GM18511 (cell line): ENCODE measurements at regions not wholly inside any gene's neighbourhood (a gene's known extent, or its start where the extent isn't known, plus 50 kb on each side); places are given as distances from the start of the nearest gene placed in this dataset.

Experiments used
- ATAC-seq: cut with Tn5 transposase; IDR thresholded peaks from one replicate; pipeline ENCODE4 v1.9.1; 2021; ENCODE audit warnings: mild to moderate bottlenecking, moderate library complexity; ENCODE audit not compliant: unreplicated experiment

DNA sequence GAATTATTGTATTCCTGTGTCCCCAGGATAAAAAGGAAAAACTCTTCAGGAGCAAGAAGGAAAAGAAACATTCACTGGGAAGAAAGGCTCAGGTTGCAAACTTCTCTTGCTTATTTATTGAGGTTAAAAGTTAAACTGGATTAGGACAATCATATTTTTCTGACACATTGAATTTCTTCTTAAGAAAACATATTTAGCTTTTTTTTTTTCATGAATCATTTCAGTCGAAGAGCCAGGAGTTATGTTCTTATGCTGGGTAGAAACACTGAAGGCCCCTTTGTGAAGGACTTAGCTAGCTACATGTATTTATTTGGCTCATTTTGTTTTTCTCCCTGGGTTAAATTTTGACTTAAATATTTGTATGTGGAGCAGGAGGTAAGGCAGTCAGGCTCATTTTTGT lies 434.0 kb downstream of the KLF5 start:
- no peak for ATAC-seq

DNA sequence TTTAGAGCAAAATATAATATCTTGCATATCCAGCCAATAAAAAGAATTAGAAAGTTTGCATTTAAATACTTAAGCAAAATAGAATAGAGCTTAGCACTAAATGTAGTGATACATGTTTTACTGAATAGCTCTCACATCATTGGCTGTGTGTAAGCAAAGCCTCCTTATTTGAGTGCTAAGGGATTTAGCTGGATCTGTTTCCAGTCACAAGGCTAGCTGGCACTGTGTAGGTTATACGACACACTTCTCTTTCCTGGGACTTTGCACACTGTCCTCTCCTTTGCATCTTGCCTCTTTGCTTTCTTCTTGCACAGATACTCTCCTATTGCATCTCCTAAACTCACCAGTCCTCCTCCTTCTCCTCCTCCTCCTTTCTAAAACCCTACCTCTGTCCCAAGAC lies 423.8 kb downstream of the KLF5 start:
- ATAC-seq = no peak

DNA sequence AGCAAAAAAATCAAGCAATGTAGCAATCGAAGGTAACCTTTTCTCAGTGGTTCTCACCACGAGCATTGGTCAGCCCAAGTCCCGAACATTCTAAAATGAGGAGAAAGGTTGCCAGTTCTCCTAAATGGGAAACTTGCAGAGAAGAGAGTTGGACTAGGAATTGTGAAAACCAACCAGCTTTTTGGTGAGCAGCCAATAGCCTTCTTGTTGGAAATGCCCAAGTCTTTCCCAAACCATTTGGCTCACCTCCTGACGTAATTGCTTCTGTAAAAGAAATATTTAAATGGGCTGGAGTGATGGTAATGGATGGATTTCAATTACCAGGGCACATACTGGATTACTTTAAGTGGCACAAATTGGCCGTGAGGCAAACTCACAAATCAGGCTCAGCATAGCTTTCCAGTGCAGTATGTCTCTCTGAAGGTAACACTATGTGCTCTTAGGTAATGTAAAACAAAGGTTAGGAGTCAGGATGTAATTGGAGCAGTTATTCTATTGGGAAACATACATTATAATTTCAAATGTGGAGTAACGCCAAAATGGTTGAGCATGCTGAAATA lies 423.2 kb downstream of the KLF5 start:
- ATAC-seq = no peak

DNA sequence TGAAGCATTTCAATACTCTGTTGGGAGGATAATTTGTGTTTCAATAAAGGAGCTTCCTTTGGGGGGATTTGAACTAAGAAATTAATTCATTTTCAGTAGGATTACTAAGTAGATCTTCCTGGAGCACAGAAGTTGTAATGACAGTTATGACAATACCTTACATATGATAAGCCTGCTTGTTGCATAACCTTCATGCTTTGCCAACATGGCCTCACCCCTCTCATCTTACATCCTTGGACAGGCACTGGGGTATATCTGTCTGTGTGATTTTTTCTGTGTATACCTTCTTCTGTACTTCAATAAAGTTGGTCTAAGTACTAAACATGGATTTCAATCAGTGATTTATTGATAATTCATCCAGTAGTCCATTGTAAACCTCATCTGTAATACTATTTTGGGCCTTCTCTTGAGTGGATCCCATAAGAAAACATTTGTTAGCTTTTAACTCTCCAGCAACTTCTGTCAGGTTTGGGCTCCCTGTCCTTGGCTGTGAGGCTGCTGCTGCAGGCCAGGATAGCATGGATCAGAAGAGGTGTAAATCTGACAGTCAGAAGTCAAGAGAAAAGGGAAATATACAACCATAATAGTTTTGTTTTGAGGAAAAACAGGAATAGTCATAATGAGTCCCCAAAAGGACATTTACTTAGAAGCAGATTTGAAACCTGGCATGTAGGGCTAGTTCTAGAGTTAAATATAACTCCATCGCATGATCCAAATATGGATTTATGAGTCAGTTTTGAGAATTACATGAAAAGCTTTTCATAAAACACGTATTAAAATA lies 422.2 kb downstream of the KLF5 start:
- no peak for ATAC-seq

DNA sequence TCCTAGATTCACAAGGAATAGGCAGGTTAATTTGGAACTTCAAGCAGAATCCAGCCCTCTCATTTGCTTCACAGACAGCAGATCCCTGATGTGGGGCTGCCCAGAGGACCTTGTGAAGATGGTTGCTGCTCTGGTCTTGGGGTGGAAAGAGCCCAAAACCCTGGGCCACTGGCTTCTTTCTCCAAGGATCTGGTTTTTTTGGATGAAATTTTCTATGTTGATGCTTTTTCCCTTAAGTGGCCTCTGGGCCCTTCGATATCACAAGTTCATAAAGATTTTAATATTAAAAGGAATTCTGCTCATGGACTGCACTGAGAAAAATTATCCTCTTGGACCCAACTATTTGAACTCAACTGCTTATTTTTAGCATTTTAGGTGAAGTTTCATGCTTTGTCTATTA lies 421.1 kb downstream of the KLF5 start:
- no peak for ATAC-seq

DNA sequence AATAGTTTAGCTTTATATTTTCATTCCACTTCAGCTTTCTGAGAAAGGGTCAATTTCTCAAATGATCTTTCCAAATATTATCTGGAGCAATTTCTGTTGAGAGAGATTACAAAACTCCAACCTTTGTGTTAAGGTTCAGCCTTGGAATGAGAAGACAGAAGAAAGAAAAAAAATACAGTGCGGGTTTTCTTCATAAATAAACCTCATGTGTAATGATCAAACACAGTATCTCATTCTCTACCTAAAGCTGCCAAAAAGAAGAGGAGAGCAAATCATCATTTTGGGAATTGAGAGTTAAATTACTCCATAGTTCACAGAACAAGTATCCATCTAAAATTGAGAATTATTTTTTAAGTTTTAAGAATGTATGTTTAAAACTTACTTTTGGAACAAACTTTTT lies 420.5 kb downstream of the KLF5 start:
- ATAC-seq = no peak

DNA sequence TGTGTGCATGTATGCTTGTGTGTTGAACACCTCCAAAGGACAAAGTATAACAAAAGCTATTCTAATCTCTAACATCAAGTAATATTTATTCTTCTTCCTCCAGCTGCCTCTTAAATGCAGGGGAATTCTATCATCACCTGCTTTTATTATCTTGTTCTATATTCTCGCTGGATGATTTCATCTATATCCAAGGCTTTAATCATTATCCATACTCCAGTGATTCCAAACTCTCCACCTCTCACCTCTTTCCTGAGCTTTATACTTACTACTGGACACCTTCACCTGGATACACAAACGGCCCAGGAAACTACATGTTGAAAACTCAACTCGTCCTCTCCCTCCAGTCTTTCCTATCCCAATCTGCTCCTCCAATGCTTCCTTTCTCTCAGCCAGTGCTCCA lies 418.6 kb downstream of the KLF5 start:
- no peak for ATAC-seq

DNA sequence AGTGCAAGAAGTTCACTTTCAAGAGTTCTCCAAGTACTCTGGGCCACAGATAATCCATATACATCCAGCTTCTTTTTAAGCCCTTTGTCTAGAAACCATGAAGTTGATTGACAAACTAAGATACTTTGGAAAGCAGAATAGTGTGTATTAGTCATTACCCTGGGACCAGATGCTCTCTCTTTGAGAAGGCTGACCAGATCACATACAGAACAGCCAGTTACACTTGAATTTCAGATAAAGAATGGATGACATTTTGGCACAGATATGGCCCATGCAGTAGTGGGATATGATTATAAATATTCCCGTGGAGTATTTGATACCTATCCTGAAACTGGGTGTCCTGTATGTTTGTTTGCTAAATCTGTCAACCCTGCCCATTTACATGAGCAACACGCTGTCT lies 414.2 kb downstream of the KLF5 start:
- no peak for ATAC-seq

DNA sequence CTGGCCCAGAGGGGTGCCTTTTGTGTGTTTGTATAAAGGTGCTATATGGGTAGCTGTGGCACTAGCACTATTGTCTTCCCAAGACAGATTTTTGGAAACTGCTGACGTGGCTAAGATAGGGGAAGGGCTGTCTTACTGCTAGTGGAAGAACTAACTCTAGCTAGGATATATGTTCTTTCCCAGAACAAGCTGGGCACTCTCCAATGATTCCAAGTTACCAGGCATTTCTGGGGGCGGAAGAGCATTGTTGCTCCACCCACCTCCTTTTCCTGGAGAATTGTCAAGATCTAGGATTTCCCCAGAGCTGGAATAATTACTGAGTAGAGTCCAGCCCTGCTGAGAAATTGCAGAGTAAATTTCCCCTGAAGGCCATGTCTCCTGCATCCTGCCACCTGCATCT lies 408.3 kb downstream of the KLF5 start:
- ATAC-seq = no peak

DNA sequence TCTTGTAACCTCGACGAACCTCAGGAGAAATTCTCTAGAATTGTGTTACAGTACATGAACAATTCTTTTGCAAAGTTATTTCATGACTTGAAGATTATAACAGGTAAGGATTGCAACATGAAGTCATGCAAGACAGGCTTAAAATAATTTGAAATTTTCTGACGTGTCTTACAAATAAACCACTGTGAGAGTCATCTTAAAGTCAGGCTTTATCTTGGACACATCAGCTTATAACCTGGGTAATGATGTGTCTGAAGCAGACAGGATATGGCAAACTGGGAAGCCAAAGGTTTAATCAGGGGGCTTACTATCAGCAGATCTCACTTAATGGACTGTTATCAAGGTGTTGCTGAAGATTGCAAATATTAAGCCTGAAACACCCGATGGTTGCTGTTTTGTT lies 407.8 kb downstream of the KLF5 start:
- no peak for ATAC-seq

DNA sequence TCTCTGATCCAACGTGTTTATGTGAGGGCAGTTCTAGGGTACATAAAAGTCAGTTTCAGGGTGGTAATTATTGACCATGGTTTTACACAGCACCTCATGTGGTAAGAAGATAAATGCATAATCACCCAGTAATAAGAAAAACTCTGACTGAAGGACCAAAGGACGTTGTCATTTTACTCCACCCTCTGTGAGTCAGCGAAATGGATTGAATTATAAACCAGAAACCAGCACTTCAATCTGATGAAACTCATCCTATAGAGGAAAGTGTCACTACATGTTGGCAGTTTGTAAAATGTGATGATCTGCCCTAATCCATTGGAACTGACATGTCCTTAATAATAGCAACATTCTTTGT lies 406.8 kb downstream of the KLF5 start:
- ATAC-seq = no peak

DNA sequence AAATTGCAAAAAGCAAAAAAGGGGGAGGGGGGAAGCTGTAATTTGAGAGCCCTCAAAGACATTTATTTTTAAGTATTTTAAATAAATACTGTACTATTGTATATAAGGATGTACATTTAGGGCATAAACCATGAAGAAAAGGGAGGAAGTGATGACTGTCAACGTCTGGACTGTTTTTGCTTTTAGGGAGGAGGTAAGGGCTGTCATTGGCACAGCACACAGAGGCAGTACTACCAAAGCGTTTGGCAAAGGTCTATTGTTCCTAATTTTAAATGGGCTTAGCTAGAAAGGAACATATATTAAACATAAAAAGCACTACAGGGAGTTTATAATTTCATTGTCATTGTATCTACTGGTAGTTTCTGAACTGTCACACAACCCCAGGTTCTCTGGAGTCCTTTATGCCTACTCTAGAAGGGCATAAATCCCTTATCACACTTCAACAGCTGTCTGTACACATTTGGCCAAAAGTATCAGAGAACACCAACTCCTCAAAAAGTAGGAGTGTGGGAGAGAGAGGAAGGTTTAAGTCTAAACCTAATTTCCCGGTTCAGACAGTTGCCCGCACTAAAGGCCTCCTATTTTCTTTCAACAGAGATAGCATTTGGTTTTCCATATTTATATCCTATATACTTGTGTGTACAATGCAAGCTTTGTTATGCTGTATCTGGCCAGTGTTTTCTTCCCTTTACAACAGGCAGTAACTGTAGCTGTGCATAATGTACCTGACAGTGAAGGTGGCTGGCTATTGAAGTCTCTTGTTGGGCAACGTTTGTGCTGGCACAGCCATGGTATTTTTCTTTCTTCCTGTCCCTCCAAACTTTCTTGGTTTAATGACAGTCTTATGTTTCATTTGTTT lies 406.2 kb downstream of the KLF5 start:
- ATAC-seq = no peak

DNA sequence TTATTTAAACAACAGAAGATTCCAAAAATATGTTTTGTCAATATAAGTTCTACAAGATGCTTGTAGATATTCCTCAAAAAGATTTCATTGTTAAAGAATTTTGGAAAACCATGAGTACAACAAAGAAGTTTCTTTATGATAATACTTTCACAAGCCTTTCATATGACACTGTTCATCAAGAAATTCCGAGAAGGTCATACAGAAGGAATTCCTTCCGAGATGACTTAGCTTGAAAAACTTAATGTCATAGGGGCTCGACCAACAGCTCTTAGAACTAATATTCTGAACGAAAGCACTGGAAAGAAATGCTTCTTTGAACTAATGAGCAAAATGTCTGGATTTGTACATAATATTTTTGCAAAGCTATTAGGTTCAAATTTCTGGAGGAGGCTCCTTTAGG lies 403.4 kb downstream of the KLF5 start:
- no peak for ATAC-seq

DNA sequence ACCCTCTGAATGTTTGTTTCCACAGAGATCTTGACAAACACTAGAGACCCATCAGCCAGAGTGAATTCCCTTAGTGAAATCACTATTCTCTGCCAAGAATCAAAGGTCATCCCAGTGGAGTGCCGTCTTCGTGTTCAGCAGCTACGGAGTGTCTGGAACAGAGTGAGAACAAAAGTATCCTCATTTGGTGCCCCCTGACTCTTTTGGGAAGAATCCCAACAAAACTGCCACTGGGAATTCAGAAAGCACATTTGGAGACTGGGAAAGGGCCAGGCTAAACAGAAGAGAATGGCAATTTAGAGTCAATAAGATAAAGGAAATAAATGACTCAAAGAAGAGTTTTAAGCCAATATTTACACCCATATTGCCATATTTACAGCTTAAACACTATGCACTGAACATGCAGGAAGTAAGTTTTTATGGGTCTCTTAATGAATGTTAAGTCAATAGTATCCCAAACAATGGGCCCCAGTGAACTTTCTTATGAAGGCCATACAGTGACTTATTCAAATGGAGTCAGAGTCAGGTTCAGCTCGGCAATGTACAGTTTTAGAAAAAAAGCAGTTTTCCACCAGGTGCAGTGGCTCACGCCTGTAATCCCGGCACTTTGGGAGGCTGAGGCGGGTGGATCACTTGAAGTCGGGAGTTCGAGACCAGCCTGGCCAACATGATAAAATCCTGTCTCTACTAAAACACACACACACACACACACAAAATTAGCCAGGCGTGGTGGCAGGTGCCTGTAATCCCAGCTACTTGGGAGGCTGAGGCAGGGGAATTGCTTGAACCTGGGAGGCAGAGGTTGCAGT lies 392.6 kb downstream of the KLF5 start:
- no peak for ATAC-seq

DNA sequence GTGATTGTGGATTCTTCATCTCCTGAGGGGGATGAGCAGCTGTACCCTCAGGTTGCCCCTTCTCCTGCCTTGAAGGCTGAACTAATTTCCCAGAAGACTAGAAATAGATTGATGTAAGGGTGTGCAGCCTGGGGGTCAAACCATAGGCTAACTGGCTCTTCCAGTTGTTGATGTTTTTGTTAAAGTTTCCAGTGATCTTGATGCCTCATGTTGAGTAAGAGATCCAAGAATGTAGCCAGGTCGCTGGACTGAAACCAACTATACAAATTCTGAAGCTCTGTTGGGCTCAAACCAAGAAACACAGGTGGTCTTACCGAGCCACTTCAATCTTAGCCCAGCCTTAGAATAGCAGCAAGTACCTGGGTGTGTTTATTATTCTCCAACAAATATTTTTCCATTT lies 391.8 kb downstream of the KLF5 start:
- no peak for ATAC-seq

DNA sequence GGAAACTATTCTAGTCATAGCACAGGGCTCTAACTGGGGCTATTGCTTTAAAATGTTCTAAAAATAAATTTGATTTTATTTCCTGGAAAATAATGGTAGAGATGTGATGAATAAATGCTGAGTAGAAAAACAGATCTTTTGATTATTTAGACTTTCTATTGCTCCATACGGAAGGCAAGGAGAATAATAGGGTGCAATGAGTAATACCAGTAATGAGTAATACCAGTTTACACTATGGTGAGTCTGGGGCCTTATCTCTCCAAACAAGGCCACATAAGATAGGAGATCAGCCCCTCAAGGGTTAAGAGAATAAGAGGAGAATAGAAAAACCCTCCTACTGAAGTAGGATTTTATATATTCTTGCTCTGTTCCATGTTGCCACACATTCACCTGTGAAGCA lies 390.4 kb downstream of the KLF5 start:
- no peak for ATAC-seq

DNA sequence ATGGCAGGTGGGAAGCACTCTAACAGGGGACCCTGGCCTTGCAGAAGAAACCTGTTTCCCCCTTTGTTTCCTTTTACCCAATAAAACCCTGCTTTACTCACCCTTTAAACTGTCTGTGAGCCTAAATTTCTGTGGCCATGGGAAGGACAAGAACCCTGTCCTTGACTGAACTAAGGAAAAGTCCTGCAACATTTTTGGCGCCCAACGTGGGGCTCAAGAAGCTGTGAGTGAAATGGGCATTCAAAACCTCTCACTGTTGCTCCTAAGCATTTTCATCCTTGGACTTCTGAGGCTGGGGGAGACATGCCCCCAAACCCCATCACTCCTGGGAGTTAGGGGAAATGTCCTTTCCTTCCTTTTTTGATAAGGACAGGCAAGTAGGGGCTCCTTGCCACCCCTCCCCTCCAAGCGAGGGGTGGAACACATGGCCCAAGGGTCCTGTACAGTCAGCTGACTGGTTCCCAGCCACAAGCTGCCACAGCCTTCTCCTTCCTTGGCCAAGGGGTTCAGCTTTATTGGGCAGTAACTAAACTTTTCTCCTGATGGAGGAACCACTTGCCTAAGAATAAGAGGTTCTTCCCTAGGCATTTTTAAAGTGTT lies 381.6 kb downstream of the KLF5 start:
- no peak for ATAC-seq

DNA sequence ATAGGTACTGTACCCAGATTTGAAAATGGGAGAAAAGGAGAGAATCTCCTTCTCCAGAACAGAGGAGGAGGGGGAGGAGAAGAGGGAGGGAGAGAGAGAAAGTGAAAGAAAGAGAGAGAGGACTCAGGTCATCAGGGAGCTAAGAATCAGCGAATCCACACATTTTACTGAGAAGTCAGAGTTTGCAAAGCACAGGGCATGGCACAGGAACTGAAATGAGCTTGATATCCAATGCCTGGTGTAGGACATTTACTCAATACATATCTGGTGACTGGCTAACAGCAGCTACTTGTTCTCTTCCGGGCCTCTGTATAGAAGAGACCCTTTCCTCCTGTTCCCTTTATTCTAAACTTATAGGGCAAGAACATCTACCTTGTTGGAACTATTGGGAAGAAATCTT lies 375.1 kb downstream of the KLF5 start:
- no peak for ATAC-seq

DNA sequence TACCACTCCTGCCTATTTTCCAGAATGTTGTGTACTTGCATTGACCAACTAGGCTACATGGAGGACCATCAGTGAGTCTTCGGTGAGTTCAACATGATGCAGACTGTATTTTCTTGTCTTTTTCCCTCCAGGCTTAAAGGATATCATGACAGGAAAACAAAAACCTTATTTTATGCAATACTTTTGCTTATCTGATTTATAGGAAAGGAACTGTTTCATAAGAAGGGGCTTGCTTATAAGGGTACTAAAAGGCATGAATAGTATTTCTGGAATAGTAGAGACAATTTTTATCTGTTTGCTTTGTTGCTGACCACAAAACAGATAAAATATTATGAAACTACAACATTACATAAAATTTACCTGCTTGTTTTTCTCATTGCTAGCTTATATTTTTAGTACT lies 374.7 kb downstream of the KLF5 start:
- ATAC-seq = no peak

DNA sequence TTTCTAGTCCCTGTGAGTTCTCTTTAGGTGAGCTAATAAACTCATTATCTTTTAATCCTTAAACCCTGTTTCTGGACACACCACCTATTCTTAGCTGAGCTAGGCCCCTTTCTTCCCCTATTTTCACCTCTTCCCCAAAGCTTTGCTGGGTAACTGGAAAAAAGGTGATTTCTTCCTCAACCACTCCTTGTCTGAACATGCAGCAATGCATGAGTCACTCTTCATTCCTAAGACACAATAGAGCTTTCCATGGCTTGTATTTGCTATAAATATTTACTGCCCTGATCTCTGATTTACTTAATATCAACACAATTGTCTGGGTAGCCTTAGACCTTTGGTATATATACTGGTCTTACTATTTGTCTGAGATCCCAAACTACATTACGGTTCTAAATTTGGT lies 370.9 kb downstream of the KLF5 start:
- no peak for ATAC-seq

DNA sequence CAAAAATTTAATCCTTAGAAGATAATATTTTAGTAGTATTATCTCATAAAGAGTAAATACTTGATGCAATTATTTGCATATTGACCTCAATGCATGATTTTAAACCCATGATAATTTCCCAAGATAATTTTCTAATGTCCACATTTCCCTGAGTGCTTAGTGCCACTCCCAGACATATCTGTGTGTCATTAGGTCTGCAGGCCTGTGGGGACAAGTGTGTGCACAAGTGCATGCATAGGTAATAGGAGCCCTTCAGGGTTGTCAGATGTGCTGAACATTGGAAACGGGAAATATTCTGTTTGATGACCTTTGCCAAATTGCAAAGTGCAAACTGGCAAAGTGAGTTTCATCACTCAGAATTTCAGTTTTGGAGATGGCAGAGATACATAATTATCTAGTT lies 369.9 kb downstream of the KLF5 start:
- ATAC-seq = no peak
